Activated T-helper 2 cell treated with anti-CD3 and anti-CD28 coated beads, Interferon-gamma antibody, Interleukin-2, Interleukin-4, amounts not matched to agents 10 μg/mL and 5 μg/mL and 100 μg/mL, durations not matched to agents 14 hours and 24 hours and 36 hours (primary cell): ENCODE measurements at regions not wholly inside any gene's neighbourhood (a gene's known extent, or its start where the extent isn't known, plus 50 kb on each side); places are given as distances from the start of the nearest gene placed in this dataset.
"Not testable (repeated sequence)": the region's sequence is repeated elsewhere in the genome, so short reads cannot be mapped to it uniquely, and the experiment has no call there.

Source experiments
- DNase-seq: peaks from one replicate; pipeline ENCODE4 v3.0.0; 2021; ENCODE audit warnings: low spot score
- H3K27ac Mint-ChIP-seq: one replicate; pipeline ENCODE4 v1.8.0; 2021; ENCODE audit warnings: mixed read lengths
- H3K27me3 Mint-ChIP-seq: one replicate; pipeline ENCODE4 v1.8.0; 2021; ENCODE audit warnings: low read depth, mixed read lengths
- H3K36me3 Mint-ChIP-seq: one replicate; pipeline ENCODE4 v1.8.0; 2021; ENCODE audit warnings: low read depth, mixed read lengths
- H3K4me1 Mint-ChIP-seq: one replicate; pipeline ENCODE4 v1.8.0; 2021; ENCODE audit warnings: low read depth, mixed read lengths
- H3K4me3 Mint-ChIP-seq: one replicate; pipeline ENCODE4 v1.8.0; 2021; ENCODE audit warnings: low read depth, mild to moderate bottlenecking, moderate library complexity, mixed read lengths
- H3K9me3 Mint-ChIP-seq: one replicate; pipeline ENCODE4 v1.8.0; 2021; ENCODE audit warnings: mixed read lengths
- intact Hi-C: fragments of 100-400 bp; cut with micrococcal nuclease; formaldehyde crosslinking; loops from one replicate; pipeline ENCODE4 v1.15.1; 2023

DNA sequence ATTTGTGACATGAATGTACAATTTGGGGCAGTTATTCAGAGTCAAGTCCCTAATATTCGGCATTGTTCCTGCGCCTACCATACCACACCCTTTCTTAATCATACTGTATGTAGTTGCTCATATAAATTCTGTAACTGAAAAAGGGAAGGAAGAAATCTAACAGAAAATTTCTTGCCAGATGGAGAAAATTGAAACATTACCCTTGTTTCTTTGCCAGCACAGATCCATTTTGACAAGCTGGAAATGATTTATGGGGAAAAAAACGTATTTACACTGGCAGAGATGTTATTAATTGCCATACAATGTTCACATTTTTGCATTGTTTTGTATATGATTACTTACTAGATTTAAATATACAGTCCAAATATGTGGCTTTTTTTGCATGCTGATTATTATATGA lies 363.8 kb upstream of the PKN2 start:
- no peak for DNase-seq
- Mint-ChIP-seq H3K27me3 (no peaks in the 10 kb centered on the region), H3K4me3 (no peak overlapping the region), H3K27ac (no peak overlapping the region), H3K36me3 (no peaks in the 10 kb centered on the region), H3K4me1 (no peaks in the 10 kb centered on the region), H3K9me3 (no peaks in the 10 kb centered on the region)
- intact Hi-C loops, result no loop called here

DNA sequence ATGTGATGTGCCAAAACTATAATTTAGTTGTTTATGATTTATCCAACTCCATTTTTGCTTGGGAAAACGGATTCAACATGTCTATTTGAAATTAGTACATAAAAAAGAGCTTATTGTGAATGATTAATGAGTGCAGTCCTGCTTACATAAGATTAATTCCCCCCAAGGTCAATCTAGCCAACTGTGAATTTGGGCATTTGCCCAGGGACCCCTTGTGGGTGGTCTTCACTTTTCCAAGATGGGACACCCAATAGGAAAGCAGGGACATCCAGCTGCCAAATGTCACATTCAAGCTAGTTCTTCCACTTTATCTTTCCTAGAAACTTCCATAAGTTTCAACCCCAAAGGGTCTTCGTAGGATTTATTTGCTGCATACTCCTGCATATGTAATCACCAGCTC lies 362.4 kb upstream of the PKN2 start:
- Mint-ChIP-seq H3K27ac (no peak overlapping the region), H3K4me3 (no peak overlapping the region), H3K9me3 (no peaks in the 10 kb centered on the region), H3K36me3 (no peaks in the 10 kb centered on the region), H3K27me3 (no peaks in the 10 kb centered on the region), H3K4me1 (no peaks in the 10 kb centered on the region)
- intact Hi-C loops, result no loop called here
- no peak for DNase-seq

- Mint-ChIP-seq H3K4me1 (no peaks in the 10 kb centered on the region), H3K4me3 (no peak overlapping the region), H3K36me3 (no peaks in the 10 kb centered on the region), H3K27me3 (no peaks in the 10 kb centered on the region), H3K9me3 (no peaks in the 10 kb centered on the region), H3K27ac (no peak overlapping the region)
- no peak for DNase-seq
- intact Hi-C loops, result no loop called here
Observed at GRCh38 chr1:88324899-88325298, 359.2 kb upstream of the PKN2 start.

GRCh38 chr1:88327391-88328267 lies 356.4 kb upstream of the PKN2 start:
- no peak overlapping the region for H3K27ac Mint-ChIP-seq
- intact Hi-C loops, result no loop called here
- no peak for DNase-seq
- no peaks in the 10 kb centered on the region for H3K27me3 Mint-ChIP-seq
- no peak overlapping the region for H3K4me3 Mint-ChIP-seq
- no peaks in the 10 kb centered on the region for H3K9me3 Mint-ChIP-seq
- no peaks in the 10 kb centered on the region for H3K4me1 Mint-ChIP-seq
- no peaks in the 10 kb centered on the region for H3K36me3 Mint-ChIP-seq

DNA sequence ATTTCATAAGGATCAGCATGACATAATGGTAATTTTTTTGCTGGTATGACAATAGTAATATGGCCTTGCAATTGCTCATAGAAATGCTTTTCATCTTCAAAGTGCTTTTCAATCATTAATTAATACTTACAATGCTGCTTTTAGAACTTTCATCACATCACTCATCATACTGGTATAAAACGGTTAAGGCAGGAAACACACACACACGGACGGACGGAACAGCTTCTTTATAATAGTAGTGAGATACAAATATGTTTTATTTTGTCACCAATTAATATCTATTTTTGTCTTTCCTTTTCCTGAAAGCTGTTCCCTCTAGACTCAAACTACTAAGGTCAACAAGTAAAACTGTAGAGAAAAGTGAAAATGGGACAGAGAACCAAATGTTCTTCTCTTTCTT lies 353.9 kb upstream of the PKN2 start:
- no peak overlapping the region for H3K27ac Mint-ChIP-seq
- no peaks in the 10 kb centered on the region for H3K9me3 Mint-ChIP-seq
- no peaks in the 10 kb centered on the region for H3K4me1 Mint-ChIP-seq
- H3K27me3 Mint-ChIP-seq, result no peaks in the 10 kb centered on the region
- DNase-seq, result no peak
- no peaks in the 10 kb centered on the region for H3K36me3 Mint-ChIP-seq
- intact Hi-C loops, result no loop called here
- H3K4me3 Mint-ChIP-seq, result no peak overlapping the region

GRCh38 chr1:88333086-88333695 lies 350.9 kb upstream of the PKN2 start:
- intact Hi-C loops, result no loop called here
- no peak for DNase-seq
- Mint-ChIP-seq H3K4me1 (no peaks in the 10 kb centered on the region), H3K27me3 (no peaks in the 10 kb centered on the region), H3K9me3 (no peaks in the 10 kb centered on the region), H3K27ac (no peak overlapping the region), H3K36me3 (no peaks in the 10 kb centered on the region), H3K4me3 (no peak overlapping the region)

DNA sequence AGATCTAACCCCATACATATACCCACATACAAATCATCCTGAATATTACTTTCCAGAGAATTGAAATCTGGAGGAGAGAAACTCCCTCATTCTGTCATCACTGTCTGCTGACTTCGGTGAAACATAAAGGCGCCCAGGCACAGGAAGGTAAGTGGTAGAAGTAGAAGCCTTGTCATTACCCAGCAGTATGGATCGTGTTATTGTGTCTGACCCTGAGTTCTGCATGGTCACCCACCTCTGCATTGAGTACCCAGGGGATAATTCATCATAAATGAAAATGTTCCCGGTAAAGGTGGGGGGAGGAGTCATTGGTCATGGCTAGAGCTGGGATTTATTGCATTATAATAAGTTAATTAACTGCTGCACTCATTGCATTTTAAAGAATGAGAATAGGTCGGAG lies 342.6 kb upstream of the PKN2 start:
- Mint-ChIP-seq H3K4me3 (no peak overlapping the region), H3K4me1 (no peaks in the 10 kb centered on the region), H3K36me3 (no peaks in the 10 kb centered on the region), H3K27ac (no peak overlapping the region), H3K27me3 (no peaks in the 10 kb centered on the region), H3K9me3 (no peaks in the 10 kb centered on the region)
- DNase-seq, result no peak
- intact Hi-C loops, result no loop called here

DNA sequence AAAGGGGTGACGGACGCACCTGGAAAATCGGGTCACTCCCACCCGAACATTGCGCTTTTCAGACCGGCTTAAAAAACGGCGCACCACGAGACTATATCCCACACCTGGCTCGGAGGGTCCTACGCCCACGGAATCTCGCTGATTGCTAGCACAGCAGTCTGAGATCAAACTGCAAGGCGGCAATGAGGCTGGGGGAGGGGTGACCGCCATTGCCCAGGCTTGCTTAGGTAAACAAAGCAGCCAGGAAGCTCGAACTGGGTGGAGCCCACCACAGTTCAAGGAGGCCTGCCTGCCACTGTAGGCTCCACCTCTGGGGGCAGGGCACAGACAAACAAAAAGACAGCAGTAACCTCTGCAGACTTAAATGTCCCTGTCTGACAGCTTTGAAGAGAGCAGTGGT lies 342.0 kb upstream of the PKN2 start:
- H3K4me3 Mint-ChIP-seq, DNase-seq, H3K36me3 Mint-ChIP-seq, H3K9me3 Mint-ChIP-seq, H3K27ac Mint-ChIP-seq, H3K4me1 Mint-ChIP-seq, intact Hi-C loops, H3K27me3 Mint-ChIP-seq: not testable (repeated sequence)

DNA sequence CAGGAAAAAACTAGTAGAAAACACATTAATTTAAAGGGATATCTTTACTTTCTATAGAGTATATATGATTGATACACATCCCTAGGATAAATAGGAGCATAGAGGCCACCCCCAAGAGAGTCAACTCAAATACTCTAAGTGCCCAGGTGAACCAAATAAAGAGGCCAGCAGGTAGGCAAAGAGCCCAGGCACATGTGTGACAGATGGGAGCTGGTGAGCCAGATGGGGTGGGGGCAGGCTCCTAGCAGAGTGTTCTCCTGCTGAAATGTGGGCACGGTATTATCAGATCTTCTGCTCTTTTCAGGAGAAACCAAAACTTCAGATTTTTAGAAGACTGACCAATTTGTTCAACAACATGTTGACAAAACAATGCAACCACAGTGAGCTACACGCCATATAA lies 333.4 kb upstream of the PKN2 start:
- no peaks in the 10 kb centered on the region for H3K27me3 Mint-ChIP-seq
- no peaks in the 10 kb centered on the region for H3K4me1 Mint-ChIP-seq
- DNase-seq, result no peak
- intact Hi-C loops, result no loop called here
- H3K4me3 Mint-ChIP-seq, result no peak overlapping the region
- no peak overlapping the region for H3K27ac Mint-ChIP-seq
- H3K9me3 Mint-ChIP-seq, result no peaks in the 10 kb centered on the region
- no peaks in the 10 kb centered on the region for H3K36me3 Mint-ChIP-seq

DNA sequence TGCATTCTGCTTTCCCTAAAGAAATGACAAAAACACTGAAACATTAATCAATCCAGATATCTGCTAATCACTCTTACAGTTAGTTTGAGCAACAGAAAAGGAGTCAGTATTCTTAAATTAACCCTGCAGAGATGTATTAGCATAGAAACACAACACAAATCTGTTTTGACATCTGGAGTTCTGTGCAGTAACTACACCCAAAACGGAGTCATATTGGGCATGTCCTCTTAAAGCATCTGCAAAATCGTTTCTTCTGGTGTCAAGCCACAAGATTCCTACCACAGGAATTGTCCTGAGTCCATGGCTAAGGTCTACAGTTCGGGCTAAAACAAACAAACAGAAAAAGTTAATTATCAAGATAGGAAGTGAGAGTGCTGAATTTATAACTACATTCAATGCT lies 332.1 kb upstream of the PKN2 start:
- no peaks in the 10 kb centered on the region for H3K36me3 Mint-ChIP-seq
- no peaks in the 10 kb centered on the region for H3K27me3 Mint-ChIP-seq
- intact Hi-C loops, result no loop called here
- no peak overlapping the region for H3K27ac Mint-ChIP-seq
- H3K4me1 Mint-ChIP-seq, result no peaks in the 10 kb centered on the region
- H3K9me3 Mint-ChIP-seq, result no peaks in the 10 kb centered on the region
- no peak for DNase-seq
- H3K4me3 Mint-ChIP-seq, result no peak overlapping the region

DNA sequence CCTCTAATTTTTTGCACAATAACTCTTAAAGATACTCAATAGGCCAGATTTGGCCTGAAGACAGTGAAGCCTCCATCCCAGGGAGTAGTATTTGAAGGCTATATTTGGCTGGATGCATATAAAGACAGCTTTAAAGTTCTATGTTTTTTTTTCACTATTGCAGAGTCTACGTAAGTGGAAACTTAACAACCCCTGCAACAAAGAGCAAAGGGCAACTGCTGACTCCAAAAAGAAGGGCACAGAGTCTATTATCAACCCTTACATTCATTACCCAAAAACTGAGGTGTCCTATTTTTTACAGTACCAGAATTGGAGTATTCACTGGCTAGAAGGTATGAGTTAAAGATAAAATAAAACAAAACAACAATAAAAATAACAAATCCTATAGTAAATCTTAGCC lies 329.8 kb upstream of the PKN2 start:
- Mint-ChIP-seq H3K4me1 (no peaks in the 10 kb centered on the region), H3K4me3 (no peak overlapping the region), H3K27ac (no peak overlapping the region), H3K9me3 (no peaks in the 10 kb centered on the region), H3K27me3 (no peaks in the 10 kb centered on the region), H3K36me3 (no peaks in the 10 kb centered on the region)
- no peak for DNase-seq
- intact Hi-C loops, result no loop called here

GRCh38 chr1:88357729-88358128 lies 326.3 kb upstream of the PKN2 start:
- H3K27ac Mint-ChIP-seq, result no peak overlapping the region
- no peak overlapping the region for H3K4me3 Mint-ChIP-seq
- H3K36me3 Mint-ChIP-seq, result no peaks in the 10 kb centered on the region
- H3K4me1 Mint-ChIP-seq, result no peaks in the 10 kb centered on the region
- intact Hi-C loops, result no loop called here
- DNase-seq, result no peak
- no peaks in the 10 kb centered on the region for H3K27me3 Mint-ChIP-seq
- H3K9me3 Mint-ChIP-seq, result no peaks in the 10 kb centered on the region

GRCh38 chr1:88371436-88372023 lies 312.5 kb upstream of the PKN2 start:
- Mint-ChIP-seq H3K4me1 (no peaks in the 10 kb centered on the region), H3K27ac (no peak overlapping the region), H3K27me3 (no peaks in the 10 kb centered on the region), H3K36me3 (no peaks in the 10 kb centered on the region), H3K4me3 (no peak overlapping the region), H3K9me3 (no peaks in the 10 kb centered on the region)
- intact Hi-C loops, result no loop called here
- no peak for DNase-seq
